Loucy (cell line): ENCODE measurements at regions not wholly inside any gene's neighbourhood (a gene's known extent, or its start where the extent isn't known, plus 50 kb on each side); places are given as distances from the start of the nearest gene placed in this dataset.

ENCODE experiments used
- H2AFZ ChIP-seq: fragments of 200-600 bp; sonication (generic); 2 replicates; pipeline ENCODE4 v1.6.0; 2016; ENCODE audit warnings: antibody characterized with exemption, mild to moderate bottlenecking, low read length, moderate library complexity
- H3F3A ChIP-seq: fragments of 200-600 bp; 2 replicates; pipeline ENCODE4 v1.6.0; 2016; ENCODE audit warnings: antibody characterized with exemption, low read depth, mild to moderate bottlenecking
- H3K27me3 ChIP-seq: fragments of 200-600 bp; sonication (generic); 2 replicates; pipeline ENCODE4 v1.6.1; 2014; ENCODE audit warnings: low read length, mild to moderate bottlenecking; ENCODE audit not compliant: insufficient read depth, poor library complexity, severe bottlenecking
- H3K36me3 ChIP-seq: fragments of 200-600 bp; sonication (generic); 2 replicates; pipeline ENCODE4 v1.6.1; 2016; ENCODE audit warnings: low read length; ENCODE audit not compliant: insufficient read depth
- H3K4me1 ChIP-seq: fragments of 200-600 bp; sonication (generic); 2 replicates; pipeline ENCODE4 v1.5.1; 2014; ENCODE audit warnings: low read length, mild to moderate bottlenecking; ENCODE audit not compliant: insufficient read depth, poor library complexity, severe bottlenecking
- H3K4me2 ChIP-seq: fragments of 200-600 bp; sonication (generic); 2 replicates; pipeline ENCODE4 v1.6.0; 2014; ENCODE audit warnings: antibody characterized with exemption, low read length, low read depth, mild to moderate bottlenecking; ENCODE audit not compliant: poor library complexity, severe bottlenecking
- H3K4me3 ChIP-seq: fragments of 200-600 bp; sonication (generic); 2 replicates; pipeline ENCODE4 v1.5.1; 2014; ENCODE audit warnings: low read length, mild to moderate bottlenecking, mixed read lengths; ENCODE audit not compliant: poor library complexity, severe bottlenecking
- H3K79me2 ChIP-seq: fragments of 200-600 bp; sonication (generic); 2 replicates; pipeline ENCODE4 v1.6.1; 2014; ENCODE audit warnings: low read length; ENCODE audit not compliant: insufficient read depth
- H3K9ac ChIP-seq: fragments of 200-600 bp; sonication (generic); 2 replicates; pipeline ENCODE4 v1.6.0; 2014; ENCODE audit warnings: mild to moderate bottlenecking, low read depth, low read length, moderate library complexity; ENCODE audit not compliant: poor library complexity, severe bottlenecking
- H3K9me2 ChIP-seq: fragments of 200-600 bp; sonication (generic); replicated peaks from 2 replicates; pipeline ENCODE4 v1.6.1; 2016; ENCODE audit warnings: low read depth, low read length, mixed read lengths
- H3K9me3 ChIP-seq: fragments of 200-600 bp; sonication (generic); 2 replicates; pipeline ENCODE4 v1.6.1; 2014; ENCODE audit warnings: mild to moderate bottlenecking, antibody characterized with exemption, low read length, low read depth; ENCODE audit not compliant: insufficient read depth
- H4K20me1 ChIP-seq: fragments of 200-600 bp; sonication (generic); 2 replicates; pipeline ENCODE4 v1.6.0; 2014; ENCODE audit warnings: antibody characterized with exemption, low read length, mild to moderate bottlenecking; ENCODE audit not compliant: insufficient read depth, poor library complexity, severe bottlenecking
- EZH2phosphoT487 ChIP-seq: fragments of 200-600 bp; IDR thresholded peaks from 2 replicates; pipeline ENCODE4 v1.6.1; 2018; ENCODE audit warnings: antibody characterized with exemption, mild to moderate bottlenecking, moderate library complexity, borderline replicate concordance
- TF ChIP-seq, protein P1 (sequence below): fragments of 200-600 bp; sonication (generic); conservative IDR thresholded peaks from 2 replicates; pipeline ENCODE4 v1.5.1; 2014; ENCODE audit warnings: mild to moderate bottlenecking, antibody characterized with exemption, low read length

DNA sequence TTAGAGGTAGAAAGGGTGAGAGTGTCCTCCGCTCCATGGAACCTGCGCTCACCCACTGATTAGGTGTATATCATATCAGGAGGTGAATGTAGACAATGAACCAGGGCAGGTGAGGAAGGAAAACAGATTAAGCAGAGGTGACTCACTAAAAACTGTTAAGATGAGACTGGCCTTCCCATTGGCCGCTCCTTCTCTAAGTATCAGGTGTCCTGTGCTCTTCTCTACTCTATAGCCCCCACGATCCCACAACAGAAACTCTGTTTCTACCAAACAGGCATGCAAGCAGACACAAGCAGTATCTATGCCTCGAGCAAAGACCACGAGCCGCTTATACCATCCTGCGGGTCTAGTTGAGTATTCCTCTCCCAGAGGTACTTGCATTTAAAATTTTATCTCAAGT is 103.1 kb downstream of the SNX19 start:
- H3K9ac ChIP-seq: no peak overlapping the region
- H3K36me3 ChIP-seq: no peaks in the 10 kb centered on the region
- H3K27me3 ChIP-seq: no peaks in the 10 kb centered on the region
- no peaks in the 10 kb centered on the region for H4K20me1 ChIP-seq
- no peak overlapping the region for H3K4me3 ChIP-seq
- no peaks in the 10 kb centered on the region for H3K79me2 ChIP-seq
- no peaks in the 10 kb centered on the region for H3F3A ChIP-seq
- H3K4me2 ChIP-seq: no peak overlapping the region
- H3K9me2 ChIP-seq: no peaks in the 10 kb centered on the region
- H3K9me3 ChIP-seq: no peaks in the 10 kb centered on the region
- no peak for TF ChIP-seq EZH2phosphoT487
- TF ChIP-seq, protein P1, sequence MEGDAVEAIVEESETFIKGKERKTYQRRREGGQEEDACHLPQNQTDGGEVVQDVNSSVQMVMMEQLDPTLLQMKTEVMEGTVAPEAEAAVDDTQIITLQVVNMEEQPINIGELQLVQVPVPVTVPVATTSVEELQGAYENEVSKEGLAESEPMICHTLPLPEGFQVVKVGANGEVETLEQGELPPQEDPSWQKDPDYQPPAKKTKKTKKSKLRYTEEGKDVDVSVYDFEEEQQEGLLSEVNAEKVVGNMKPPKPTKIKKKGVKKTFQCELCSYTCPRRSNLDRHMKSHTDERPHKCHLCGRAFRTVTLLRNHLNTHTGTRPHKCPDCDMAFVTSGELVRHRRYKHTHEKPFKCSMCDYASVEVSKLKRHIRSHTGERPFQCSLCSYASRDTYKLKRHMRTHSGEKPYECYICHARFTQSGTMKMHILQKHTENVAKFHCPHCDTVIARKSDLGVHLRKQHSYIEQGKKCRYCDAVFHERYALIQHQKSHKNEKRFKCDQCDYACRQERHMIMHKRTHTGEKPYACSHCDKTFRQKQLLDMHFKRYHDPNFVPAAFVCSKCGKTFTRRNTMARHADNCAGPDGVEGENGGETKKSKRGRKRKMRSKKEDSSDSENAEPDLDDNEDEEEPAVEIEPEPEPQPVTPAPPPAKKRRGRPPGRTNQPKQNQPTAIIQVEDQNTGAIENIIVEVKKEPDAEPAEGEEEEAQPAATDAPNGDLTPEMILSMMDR: no peak
- H3K4me1 ChIP-seq: no peaks in the 10 kb centered on the region
- H2AFZ ChIP-seq: no peak overlapping the region

DNA sequence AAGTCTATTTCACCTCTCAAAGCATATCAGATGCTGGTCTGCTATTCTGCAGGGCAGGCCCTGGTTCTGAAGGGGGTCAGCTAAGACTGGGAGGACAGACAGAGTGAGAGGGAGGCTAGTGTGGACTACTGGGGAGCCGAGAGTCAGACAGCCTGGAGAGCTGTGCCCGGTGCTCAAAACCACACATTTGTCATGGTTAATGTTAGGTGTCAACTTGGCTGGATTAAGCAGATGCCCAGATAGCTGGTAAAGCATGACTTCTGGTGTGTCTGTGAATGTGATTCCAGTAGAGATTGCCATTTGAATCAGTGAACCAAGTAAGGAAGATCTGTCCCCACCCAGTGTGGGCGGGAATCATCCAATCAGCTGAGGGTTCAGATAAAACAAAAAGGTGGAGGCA is 102.6 kb downstream of the SNX19 start:
- Histone ChIP-seq H2AFZ (no peak overlapping the region), H4K20me1 (no peaks in the 10 kb centered on the region), H3K79me2 (no peaks in the 10 kb centered on the region), H3K4me3 (no peak overlapping the region), H3K9me3 (no peaks in the 10 kb centered on the region), H3K4me2 (no peak overlapping the region), H3F3A (no peaks in the 10 kb centered on the region), H3K36me3 (no peaks in the 10 kb centered on the region), H3K9me2 (no peaks in the 10 kb centered on the region), H3K27me3 (no peaks in the 10 kb centered on the region), H3K4me1 (no peaks in the 10 kb centered on the region), H3K9ac (no peak overlapping the region)
- TF ChIP-seq, protein P1: no peak
- TF ChIP-seq EZH2phosphoT487: no peak

DNA sequence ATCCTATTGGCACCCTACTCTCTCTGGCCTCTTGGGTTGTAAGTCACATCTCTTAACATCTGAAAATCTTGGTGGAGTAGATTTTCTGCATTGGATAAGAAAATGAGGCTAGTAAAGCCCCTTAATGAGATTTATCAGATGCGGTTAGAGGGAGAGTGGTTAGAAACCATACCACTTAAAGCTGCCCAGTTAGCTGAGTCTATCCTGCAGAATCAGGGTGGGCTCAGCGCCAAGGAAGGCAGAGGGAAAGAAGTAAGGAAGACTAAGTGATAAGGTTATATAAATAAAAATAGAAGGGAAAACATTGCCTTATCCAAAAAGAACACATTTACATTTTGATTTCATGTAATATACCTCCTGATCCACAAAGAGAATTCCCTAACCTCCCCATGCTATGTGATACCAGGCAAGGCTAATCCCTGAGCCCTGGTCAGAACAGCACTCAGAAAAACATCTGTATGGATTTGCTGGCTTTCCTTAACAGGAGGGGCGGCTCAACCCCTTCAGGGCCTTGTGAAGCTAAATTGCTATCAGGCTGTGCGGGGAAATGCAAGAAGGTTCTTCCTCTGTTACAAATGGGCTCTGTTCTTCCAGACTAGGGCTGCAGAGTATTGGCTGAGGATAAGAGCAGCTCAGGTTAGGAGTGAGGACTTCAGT is 101.7 kb downstream of the SNX19 start:
- Histone ChIP-seq H3F3A (no peaks in the 10 kb centered on the region), H3K4me2 (no peak overlapping the region), H3K36me3 (no peaks in the 10 kb centered on the region), H3K9me3 (no peaks in the 10 kb centered on the region), H3K27me3 (no peaks in the 10 kb centered on the region), H2AFZ (no peak overlapping the region), H4K20me1 (no peaks in the 10 kb centered on the region), H3K4me1 (no peaks in the 10 kb centered on the region), H3K9me2 (no peaks in the 10 kb centered on the region), H3K4me3 (no peak overlapping the region), H3K9ac (no peak overlapping the region), H3K79me2 (no peaks in the 10 kb centered on the region)
- no peak for TF ChIP-seq EZH2phosphoT487
- TF ChIP-seq, protein P1: no peak
